H9 (cell line): ENCODE measurements at regions not wholly inside any gene's neighbourhood (a gene's known extent, or its start where the extent isn't known, plus 50 kb on each side); places are given as distances from the start of the nearest gene placed in this dataset.

Source experiments
- DNase-seq: peaks from one replicate; pipeline ENCODE4 v3.0.0-alpha.2; 2017
- H2AFZ ChIP-seq: one replicate; pipeline ENCODE4 v1.6.1; 2013; ENCODE audit warnings: mild to moderate bottlenecking, low read length, control low read depth, moderate library complexity
- H2AK5ac ChIP-seq: 2 replicates; pipeline ENCODE4 v1.6.1; 2013; ENCODE audit warnings: low read length, control low read depth, mixed read lengths; ENCODE audit not compliant: insufficient read length
- H2BK120ac ChIP-seq: one replicate; pipeline ENCODE4 v1.6.1; 2013; ENCODE audit warnings: low read depth, mild to moderate bottlenecking, low read length, control low read depth, inconsistent platforms; ENCODE audit not compliant: poor library complexity, severe bottlenecking
- H2BK12ac ChIP-seq: 2 replicates; pipeline ENCODE4 v1.6.1; 2013; ENCODE audit warnings: low read length, control low read depth, mixed read lengths, low read depth; ENCODE audit not compliant: insufficient read length
- H2BK15ac ChIP-seq: 2 replicates; pipeline ENCODE4 v1.6.1; 2013; ENCODE audit warnings: low read depth, low read length, control low read depth
- H2BK20ac ChIP-seq: one replicate; pipeline ENCODE4 v1.6.1; 2013; ENCODE audit warnings: low read depth, mild to moderate bottlenecking, low read length, control low read depth, inconsistent platforms; ENCODE audit not compliant: poor library complexity, severe bottlenecking
- H2BK5ac ChIP-seq: 2 replicates; pipeline ENCODE4 v1.6.1; 2013; ENCODE audit warnings: low read length, control low read depth, mixed read lengths; ENCODE audit not compliant: insufficient read length
- H3K14ac ChIP-seq: 2 replicates; pipeline ENCODE4 v1.6.1; 2013; ENCODE audit warnings: low read length, control low read depth; ENCODE audit not compliant: insufficient read depth
- H3K18ac ChIP-seq: 2 replicates; pipeline ENCODE4 v1.6.1; 2013; ENCODE audit warnings: low read depth, mild to moderate bottlenecking, mixed read lengths, low read length, control low read depth; ENCODE audit not compliant: insufficient read length
- H3K23ac ChIP-seq: 2 replicates; pipeline ENCODE4 v1.6.1; 2013; ENCODE audit warnings: low read length, control low read depth, mixed read lengths, low read depth; ENCODE audit not compliant: insufficient read length
- H3K23me2 ChIP-seq: 2 replicates; pipeline ENCODE4 v1.6.1; 2013; ENCODE audit warnings: low read depth, mild to moderate bottlenecking, mixed read lengths, low read length, control low read depth; ENCODE audit not compliant: insufficient read length, poor library complexity, severe bottlenecking
- H3K27ac ChIP-seq: 2 replicates; pipeline ENCODE4 v1.5.1; 2013; ENCODE audit warnings: low read length, control low read depth, mixed read lengths, low read depth; ENCODE audit not compliant: insufficient read length
- H3K27me3 ChIP-seq: 2 replicates; pipeline ENCODE4 v1.6.1; 2013; ENCODE audit warnings: low read length, control low read depth, inconsistent platforms; ENCODE audit not compliant: insufficient read depth
- H3K4ac ChIP-seq: 2 replicates; pipeline ENCODE4 v1.6.1; 2013; ENCODE audit warnings: low read depth, mild to moderate bottlenecking, control low read depth, inconsistent platforms, low read length, moderate library complexity
- H3K4me1 ChIP-seq: 2 replicates; pipeline ENCODE4 v1.6.1; 2013; ENCODE audit warnings: low read length, control low read depth, inconsistent platforms; ENCODE audit not compliant: insufficient read depth
- H3K4me2 ChIP-seq: 2 replicates; pipeline ENCODE4 v1.6.1; 2013; ENCODE audit warnings: low read length, control low read depth, mixed read lengths; ENCODE audit not compliant: insufficient read length, insufficient read depth
- H3K56ac ChIP-seq: 2 replicates; pipeline ENCODE4 v1.6.1; 2013; ENCODE audit warnings: low read depth, mild to moderate bottlenecking, mixed read lengths, low read length, control low read depth; ENCODE audit not compliant: insufficient read length
- H3K79me1 ChIP-seq: 2 replicates; pipeline ENCODE4 v1.6.1; 2013; ENCODE audit warnings: low read depth, mild to moderate bottlenecking, moderate library complexity, low read length, control low read depth, inconsistent platforms; ENCODE audit not compliant: insufficient read depth, poor library complexity, severe bottlenecking
- H3K79me2 ChIP-seq: 2 replicates; pipeline ENCODE4 v1.6.1; 2013; ENCODE audit warnings: low read length, control low read depth, inconsistent platforms; ENCODE audit not compliant: insufficient read depth
- H3K9ac ChIP-seq: 2 replicates; pipeline ENCODE4 v1.6.1; 2013; ENCODE audit warnings: low read length, control low read depth, mixed read lengths; ENCODE audit not compliant: insufficient read length; ENCODE audit errors: extremely low read depth
- H3K9me3 ChIP-seq: one replicate; pipeline ENCODE4 v1.6.1; 2013; ENCODE audit warnings: low read depth, low read length, inconsistent platforms; ENCODE audit not compliant: control insufficient read depth
- H3T11ph ChIP-seq: one replicate; pipeline ENCODE4 v1.6.1; 2013; ENCODE audit warnings: mild to moderate bottlenecking, low read length, control low read depth, inconsistent platforms
- H4K20me1 ChIP-seq: one replicate; pipeline ENCODE4 v1.6.1; 2013; ENCODE audit not compliant: control insufficient read depth, insufficient read length, insufficient read depth
- H4K5ac ChIP-seq: 2 replicates; pipeline ENCODE4 v1.6.1; 2013; ENCODE audit warnings: low read depth, mild to moderate bottlenecking, mixed read lengths, low read length, control low read depth; ENCODE audit not compliant: insufficient read length
- H4K8ac ChIP-seq: replicated peaks from 2 replicates; pipeline ENCODE4 v1.6.1; 2013; ENCODE audit warnings: low read length, control low read depth, mixed read lengths, low read depth; ENCODE audit not compliant: insufficient read length
- H4K91ac ChIP-seq: 2 replicates; pipeline ENCODE4 v1.6.1; 2013; ENCODE audit warnings: low read depth, mild to moderate bottlenecking, moderate library complexity, mixed read lengths, low read length, control low read depth; ENCODE audit not compliant: insufficient read length
- H3K27ac Mint-ChIP-seq, 3 experiments: 2 replicates in 2 of 3; 3 replicates in 1 of 3; pipeline ENCODE4 v1.8.0; 2020 to 2021; ENCODE audit warnings: mixed read lengths in 3 of 3, mild to moderate bottlenecking in 1 of 3, moderate library complexity in 1 of 3
- H3K27me3 Mint-ChIP-seq: 2 replicates; pipeline ENCODE4 v1.8.0; 2021; ENCODE audit warnings: low read depth, mild to moderate bottlenecking, moderate library complexity, mixed read lengths
- H3K36me3 Mint-ChIP-seq, 3 experiments: 2 replicates in 2 of 3; 3 replicates in 1 of 3; pipeline ENCODE4 v1.8.0; 2020 to 2021; ENCODE audit warnings: low read depth in 3 of 3, mixed read lengths in 3 of 3; ENCODE audit not compliant: insufficient read depth in 1 of 3
- H3K4me1 Mint-ChIP-seq, 2 experiments: 2 replicates each; pipeline ENCODE4 v1.8.0; 2020; ENCODE audit warnings: mixed read lengths in 2 of 2
- H3K4me3 Mint-ChIP-seq, 2 experiments: 2 replicates in 1 of 2; 3 replicates in 1 of 2; pipeline ENCODE4 v1.8.0; 2020 to 2021; ENCODE audit warnings: mild to moderate bottlenecking in 2 of 2, mixed read lengths in 2 of 2, moderate library complexity in 1 of 2
- H3K9me3 Mint-ChIP-seq, 2 experiments: 2 replicates in 1 of 2; 3 replicates in 1 of 2; pipeline ENCODE4 v1.8.0; 2020; ENCODE audit warnings: mild to moderate bottlenecking in 2 of 2, mixed read lengths in 2 of 2, moderate library complexity in 1 of 2
- WGBS: extraction: QIAGEN DNeasy Blood & Tissue Kit; methylation state at CpG from one replicate; pipeline ENCODE4 v1.1.7; 2013; ENCODE audit warnings: missing lambda C conversion rate, low lambda C conversion rate, mixed read lengths; ENCODE audit not compliant: insufficient read length; ENCODE audit errors: extremely low coverage; 5-methylcytosine and 5-hydroxymethylcytosine counted together
- TF ChIP-seq, protein P1 (sequence below): fragments of 200-600 bp; sonication (generic); conservative IDR thresholded peaks from 3 replicates; pipeline ENCODE4 v1.8.0; 2021; ENCODE audit warnings: antibody characterized with exemption, mild to moderate bottlenecking

DNA sequence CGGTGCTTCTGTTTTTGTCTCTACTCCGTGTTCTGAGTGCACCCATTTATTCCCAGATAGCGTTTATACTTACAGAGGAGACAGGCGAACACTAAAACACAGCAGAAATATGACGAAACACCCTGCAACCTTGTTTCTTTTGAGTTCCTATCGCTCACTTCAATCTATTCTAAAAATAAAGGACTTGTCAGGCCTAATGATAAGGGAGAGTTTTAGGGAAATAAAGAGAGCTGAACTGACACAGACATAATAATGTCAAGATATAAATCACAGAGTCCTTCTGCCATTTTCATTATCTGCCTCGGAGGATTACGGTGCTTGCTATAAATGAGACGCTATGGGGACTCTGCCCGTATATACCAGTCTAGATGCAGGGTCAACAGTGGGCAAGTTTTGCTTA, 659.7 kb upstream of the SALL3 start:
- Histone ChIP-seq H3K27me3 (no peaks in the 10 kb centered on the region), H3K18ac (no peak overlapping the region), H2BK20ac (no peak overlapping the region), H3K4me2 (no peak overlapping the region), H3K27ac (no peak overlapping the region), H2BK5ac (no peak overlapping the region), H4K91ac (no peak overlapping the region), H3K9ac (no peak overlapping the region), H3K4ac (no peak overlapping the region), H2BK12ac (no peak overlapping the region), H3K4me1 (no peaks in the 10 kb centered on the region), H3K56ac (no peak overlapping the region), H3K79me1 (no peaks in the 10 kb centered on the region), H4K5ac (no peak overlapping the region), H3K23ac (no peak overlapping the region), H2BK120ac (no peak overlapping the region), H3K9me3 (no peaks in the 10 kb centered on the region), H3K14ac (no peak overlapping the region), H2AK5ac (no peak overlapping the region), H2AFZ (no peak overlapping the region), H3T11ph (no peak overlapping the region), H3K23me2 (no peaks in the 10 kb centered on the region), H4K20me1 (no peaks in the 10 kb centered on the region), H4K8ac (no peak overlapping the region), H3K79me2 (no peaks in the 10 kb centered on the region), H2BK15ac (no peak overlapping the region)
- no peaks in the 10 kb centered on the region for H3K4me1 Mint-ChIP-seq
- H3K4me3 Mint-ChIP-seq, result no peak overlapping the region
- TF ChIP-seq, protein P1, sequence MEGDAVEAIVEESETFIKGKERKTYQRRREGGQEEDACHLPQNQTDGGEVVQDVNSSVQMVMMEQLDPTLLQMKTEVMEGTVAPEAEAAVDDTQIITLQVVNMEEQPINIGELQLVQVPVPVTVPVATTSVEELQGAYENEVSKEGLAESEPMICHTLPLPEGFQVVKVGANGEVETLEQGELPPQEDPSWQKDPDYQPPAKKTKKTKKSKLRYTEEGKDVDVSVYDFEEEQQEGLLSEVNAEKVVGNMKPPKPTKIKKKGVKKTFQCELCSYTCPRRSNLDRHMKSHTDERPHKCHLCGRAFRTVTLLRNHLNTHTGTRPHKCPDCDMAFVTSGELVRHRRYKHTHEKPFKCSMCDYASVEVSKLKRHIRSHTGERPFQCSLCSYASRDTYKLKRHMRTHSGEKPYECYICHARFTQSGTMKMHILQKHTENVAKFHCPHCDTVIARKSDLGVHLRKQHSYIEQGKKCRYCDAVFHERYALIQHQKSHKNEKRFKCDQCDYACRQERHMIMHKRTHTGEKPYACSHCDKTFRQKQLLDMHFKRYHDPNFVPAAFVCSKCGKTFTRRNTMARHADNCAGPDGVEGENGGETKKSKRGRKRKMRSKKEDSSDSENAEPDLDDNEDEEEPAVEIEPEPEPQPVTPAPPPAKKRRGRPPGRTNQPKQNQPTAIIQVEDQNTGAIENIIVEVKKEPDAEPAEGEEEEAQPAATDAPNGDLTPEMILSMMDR, result no peak
- no peaks in the 10 kb centered on the region for H3K36me3 Mint-ChIP-seq
- no peaks in the 10 kb centered on the region; a peak in 1 of 5 replicates for H3K9me3 Mint-ChIP-seq
- DNase-seq, result no peak
- 0 out of 7 replicates have a peak overlapping the region, but pooled peaks of 1 of the 3 experiments have one; percentile 19 for H3K27ac Mint-ChIP-seq
- WGBS, result no CpG with 5 or more reads among the region's 10 CpGs
- H3K27me3 Mint-ChIP-seq, result peaks cover 3% of the 10 kb centered on the region
